ENCODE measurements at regions not wholly inside any gene's neighbourhood (a gene's known extent, or its start where the extent isn't known, plus 50 kb on each side); places are given as distances from the start of the nearest gene placed in this dataset.

DNA sequence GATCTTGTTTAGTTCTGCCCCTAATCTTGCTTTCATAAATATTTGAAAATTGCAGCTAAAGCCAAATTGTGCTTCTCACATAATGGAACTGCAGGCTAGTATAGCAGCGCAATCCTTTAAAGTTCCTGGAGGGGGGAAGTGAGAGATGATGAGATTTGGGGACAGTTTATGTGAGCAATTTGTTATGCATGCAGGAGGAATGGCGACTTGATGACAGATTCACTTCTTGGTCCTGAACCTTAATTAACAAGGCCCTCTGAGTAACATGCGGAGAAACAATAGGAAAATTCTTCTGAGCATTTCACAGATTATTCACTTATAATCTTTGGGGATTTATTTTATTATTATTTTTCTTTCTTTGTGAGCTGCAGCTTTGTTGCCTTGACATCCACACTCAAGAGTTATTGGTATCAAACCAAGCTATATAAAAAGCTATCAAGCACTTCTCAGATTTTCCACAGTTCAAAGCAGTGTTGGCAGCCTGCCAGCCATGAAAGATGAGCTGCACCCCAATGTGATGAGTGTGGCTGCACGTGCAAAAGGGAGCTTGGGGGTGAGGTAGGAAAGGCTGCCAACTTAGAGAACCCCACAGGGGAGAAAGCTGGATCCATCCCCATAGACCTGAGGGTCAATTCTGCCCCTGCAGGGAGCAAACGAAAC is 1662.2 kb upstream of the FLRT2 start:
- H3K4me3 ChIP-seq (ENCODE audit: low read depth, low read length): no peak overlapping the region
- TF ChIP-seq, protein P1, sequence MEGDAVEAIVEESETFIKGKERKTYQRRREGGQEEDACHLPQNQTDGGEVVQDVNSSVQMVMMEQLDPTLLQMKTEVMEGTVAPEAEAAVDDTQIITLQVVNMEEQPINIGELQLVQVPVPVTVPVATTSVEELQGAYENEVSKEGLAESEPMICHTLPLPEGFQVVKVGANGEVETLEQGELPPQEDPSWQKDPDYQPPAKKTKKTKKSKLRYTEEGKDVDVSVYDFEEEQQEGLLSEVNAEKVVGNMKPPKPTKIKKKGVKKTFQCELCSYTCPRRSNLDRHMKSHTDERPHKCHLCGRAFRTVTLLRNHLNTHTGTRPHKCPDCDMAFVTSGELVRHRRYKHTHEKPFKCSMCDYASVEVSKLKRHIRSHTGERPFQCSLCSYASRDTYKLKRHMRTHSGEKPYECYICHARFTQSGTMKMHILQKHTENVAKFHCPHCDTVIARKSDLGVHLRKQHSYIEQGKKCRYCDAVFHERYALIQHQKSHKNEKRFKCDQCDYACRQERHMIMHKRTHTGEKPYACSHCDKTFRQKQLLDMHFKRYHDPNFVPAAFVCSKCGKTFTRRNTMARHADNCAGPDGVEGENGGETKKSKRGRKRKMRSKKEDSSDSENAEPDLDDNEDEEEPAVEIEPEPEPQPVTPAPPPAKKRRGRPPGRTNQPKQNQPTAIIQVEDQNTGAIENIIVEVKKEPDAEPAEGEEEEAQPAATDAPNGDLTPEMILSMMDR (IDR thresholded peaks at IDR 0.05): no peak
- H3K4me2 ChIP-seq (ENCODE audit: low read length): no peak overlapping the region
- no peaks in the 10 kb centered on the region for H3K27me3 ChIP-seq (ENCODE audit: control insufficient read depth, insufficient read depth, low read length)
- no peaks in the 10 kb centered on the region for H3K79me2 ChIP-seq
- no peaks in the 10 kb centered on the region for H3K9me3 ChIP-seq (ENCODE audit: control insufficient read depth, low read length)
- H2AFZ ChIP-seq: no peak overlapping the region
- H3K27ac ChIP-seq: no peak overlapping the region
- no peaks in the 10 kb centered on the region for H3K4me1 ChIP-seq
- no peaks in the 10 kb centered on the region for H3K36me3 ChIP-seq (ENCODE audit: control insufficient read depth, insufficient read depth, low read length)
- H3K9ac ChIP-seq: no peak overlapping the region

DNA sequence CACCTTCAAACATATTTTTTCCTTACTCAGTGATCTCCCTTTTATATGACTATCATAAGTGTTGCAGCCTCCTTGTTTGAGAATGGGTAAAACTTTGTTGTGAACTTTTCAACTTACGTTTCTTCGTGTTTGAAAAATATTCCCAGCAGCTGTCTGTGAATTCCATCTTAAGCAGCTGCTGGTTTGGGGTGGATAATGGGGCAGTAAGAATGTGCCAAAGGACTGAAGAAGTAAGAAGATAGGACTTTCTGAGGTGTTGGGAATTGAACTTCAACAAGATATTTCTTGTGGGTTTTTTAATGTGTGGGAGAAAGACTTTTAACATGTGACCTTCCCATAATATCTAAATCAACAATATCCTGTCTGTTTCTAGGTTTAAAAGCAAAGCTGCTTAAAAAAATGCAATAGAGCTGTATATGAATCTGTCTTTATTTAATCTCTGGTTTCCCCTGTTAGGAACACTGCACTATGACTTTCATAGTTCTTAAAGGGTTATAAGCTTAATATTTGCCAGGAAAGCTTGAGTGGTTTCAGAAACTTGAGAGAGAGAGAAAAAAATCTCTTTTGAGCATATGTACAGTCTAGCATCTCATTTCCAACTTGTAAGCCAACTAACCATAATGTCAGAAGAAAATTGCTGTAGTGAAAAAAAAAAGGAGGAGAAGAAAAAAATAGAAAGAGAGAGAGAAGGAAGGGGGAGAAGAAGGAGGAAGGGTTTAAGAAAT is 1659.2 kb upstream of the FLRT2 start:
- TF ChIP-seq, protein P1 (IDR thresholded peaks at IDR 0.05): no peak
- Histone ChIP-seq H3K4me2 (ENCODE audit: low read length) (no peak overlapping the region), H3K36me3 (ENCODE audit: control insufficient read depth, insufficient read depth, low read length) (no peaks in the 10 kb centered on the region), H3K9me3 (ENCODE audit: control insufficient read depth, low read length) (no peaks in the 10 kb centered on the region), H3K27me3 (ENCODE audit: control insufficient read depth, insufficient read depth, low read length) (no peaks in the 10 kb centered on the region), H3K4me3 (ENCODE audit: low read depth, low read length) (no peak overlapping the region), H2AFZ (no peak overlapping the region), H3K4me1 (no peaks in the 10 kb centered on the region), H3K79me2 (no peaks in the 10 kb centered on the region), H3K27ac (no peak overlapping the region), H3K9ac (no peak overlapping the region)

DNA sequence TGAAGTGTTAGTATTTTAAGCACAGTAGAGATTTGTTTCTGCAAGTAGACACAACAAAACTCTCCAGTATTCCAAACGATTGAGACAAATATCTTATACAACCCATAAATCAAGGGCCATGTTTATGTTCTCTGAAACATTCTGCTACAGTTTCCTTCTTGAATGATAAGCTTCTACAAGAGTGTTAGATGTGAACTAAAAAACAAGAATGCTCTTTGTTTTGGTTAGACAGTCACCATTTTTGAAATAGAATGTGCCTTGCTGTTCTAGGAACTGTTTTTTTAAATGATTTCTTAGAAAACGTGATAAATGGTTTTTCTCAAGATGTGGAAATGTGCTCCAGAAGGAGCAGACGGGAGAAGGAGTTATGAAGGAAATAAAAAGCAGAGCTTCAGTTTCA is 1656.3 kb upstream of the FLRT2 start:
- H3K9me3 ChIP-seq (ENCODE audit: control insufficient read depth, low read length): no peaks in the 10 kb centered on the region
- H3K4me3 ChIP-seq (ENCODE audit: low read depth, low read length): no peak overlapping the region
- no peaks in the 10 kb centered on the region for H3K4me1 ChIP-seq
- TF ChIP-seq, protein P1 (IDR thresholded peaks at IDR 0.05): no peak
- H3K4me2 ChIP-seq (ENCODE audit: low read length): no peak overlapping the region
- H3K79me2 ChIP-seq: no peaks in the 10 kb centered on the region
- no peak overlapping the region for H3K9ac ChIP-seq
- H3K27ac ChIP-seq: no peak overlapping the region
- no peaks in the 10 kb centered on the region for H3K27me3 ChIP-seq (ENCODE audit: control insufficient read depth, insufficient read depth, low read length)
- no peaks in the 10 kb centered on the region for H3K36me3 ChIP-seq (ENCODE audit: control insufficient read depth, insufficient read depth, low read length)
- H2AFZ ChIP-seq: no peak overlapping the region

DNA sequence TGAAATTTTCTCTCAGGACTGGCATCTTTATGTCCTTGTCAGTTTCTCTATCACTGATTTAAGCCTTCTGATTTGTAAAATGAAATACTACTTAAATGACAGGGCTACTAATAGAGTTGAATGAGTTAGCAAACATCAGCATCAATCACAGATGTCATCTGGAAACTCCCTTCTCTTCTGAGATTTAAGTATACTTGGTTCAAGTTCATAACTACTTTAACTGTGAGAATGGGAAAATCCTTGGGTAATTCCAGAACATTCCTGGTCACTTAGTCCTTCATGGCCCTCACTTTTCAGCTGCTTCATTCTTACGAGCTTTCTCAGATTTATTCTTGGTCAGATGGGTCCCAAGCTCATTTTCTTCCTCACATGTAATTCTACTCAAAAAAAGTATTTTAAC is 1655.3 kb upstream of the FLRT2 start:
- H3K9ac ChIP-seq: no peak overlapping the region
- no peaks in the 10 kb centered on the region for H3K9me3 ChIP-seq (ENCODE audit: control insufficient read depth, low read length)
- no peak overlapping the region for H3K4me2 ChIP-seq (ENCODE audit: low read length)
- no peak overlapping the region for H3K4me3 ChIP-seq (ENCODE audit: low read depth, low read length)
- H3K36me3 ChIP-seq (ENCODE audit: control insufficient read depth, insufficient read depth, low read length): no peaks in the 10 kb centered on the region
- H3K4me1 ChIP-seq: no peaks in the 10 kb centered on the region
- H3K27ac ChIP-seq: no peak overlapping the region
- no peaks in the 10 kb centered on the region for H3K79me2 ChIP-seq
- no peak overlapping the region for H2AFZ ChIP-seq
- H3K27me3 ChIP-seq (ENCODE audit: control insufficient read depth, insufficient read depth, low read length): no peaks in the 10 kb centered on the region
- TF ChIP-seq, protein P1 (IDR thresholded peaks at IDR 0.05): no peak

DNA sequence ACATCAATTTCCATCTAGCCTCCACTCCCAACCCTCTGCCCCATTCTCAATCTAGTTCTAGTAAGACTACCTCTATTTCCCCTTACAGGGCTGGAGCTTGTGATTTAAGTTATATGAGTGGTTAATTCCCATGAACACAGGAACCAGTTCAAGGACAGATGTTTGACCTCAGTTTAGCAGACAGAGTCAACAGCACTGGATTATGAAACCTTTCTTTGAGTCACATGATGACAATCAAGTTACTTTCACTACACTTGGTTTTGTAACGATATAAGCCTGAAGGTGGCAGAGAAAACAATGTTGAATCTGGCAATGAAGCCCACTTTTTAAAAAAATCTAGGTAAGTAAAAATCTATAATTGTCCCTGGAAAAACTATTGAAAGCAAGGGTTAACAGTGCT is 1646.2 kb upstream of the FLRT2 start:
- no peak overlapping the region for H3K9ac ChIP-seq
- H3K4me1 ChIP-seq: no peaks in the 10 kb centered on the region
- H3K36me3 ChIP-seq (ENCODE audit: control insufficient read depth, insufficient read depth, low read length): no peaks in the 10 kb centered on the region
- no peak overlapping the region for H3K4me3 ChIP-seq (ENCODE audit: low read depth, low read length)
- TF ChIP-seq, protein P1 (IDR thresholded peaks at IDR 0.05): no peak
- H3K79me2 ChIP-seq: no peaks in the 10 kb centered on the region
- no peak overlapping the region for H3K27ac ChIP-seq
- no peaks in the 10 kb centered on the region for H3K27me3 ChIP-seq (ENCODE audit: control insufficient read depth, insufficient read depth, low read length)
- no peak overlapping the region for H2AFZ ChIP-seq
- H3K9me3 ChIP-seq (ENCODE audit: control insufficient read depth, low read length): no peaks in the 10 kb centered on the region
- no peak overlapping the region for H3K4me2 ChIP-seq (ENCODE audit: low read length)
